DMS53 (cell line): ENCODE measurements at regions not wholly inside any gene's neighbourhood (a gene's known extent, or its start where the extent isn't known, plus 50 kb on each side); places are given as distances from the start of the nearest gene placed in this dataset.

ENCODE experiments used
- DNase-seq: peaks from one replicate; lab custom pipeline; 2025; lab: John Stamatoyannopoulos, UW

GRCh38 chr4:124529131-124529530 is 183.4 kb downstream of the ANKRD50 start:
- no peak for DNase-seq

DNA sequence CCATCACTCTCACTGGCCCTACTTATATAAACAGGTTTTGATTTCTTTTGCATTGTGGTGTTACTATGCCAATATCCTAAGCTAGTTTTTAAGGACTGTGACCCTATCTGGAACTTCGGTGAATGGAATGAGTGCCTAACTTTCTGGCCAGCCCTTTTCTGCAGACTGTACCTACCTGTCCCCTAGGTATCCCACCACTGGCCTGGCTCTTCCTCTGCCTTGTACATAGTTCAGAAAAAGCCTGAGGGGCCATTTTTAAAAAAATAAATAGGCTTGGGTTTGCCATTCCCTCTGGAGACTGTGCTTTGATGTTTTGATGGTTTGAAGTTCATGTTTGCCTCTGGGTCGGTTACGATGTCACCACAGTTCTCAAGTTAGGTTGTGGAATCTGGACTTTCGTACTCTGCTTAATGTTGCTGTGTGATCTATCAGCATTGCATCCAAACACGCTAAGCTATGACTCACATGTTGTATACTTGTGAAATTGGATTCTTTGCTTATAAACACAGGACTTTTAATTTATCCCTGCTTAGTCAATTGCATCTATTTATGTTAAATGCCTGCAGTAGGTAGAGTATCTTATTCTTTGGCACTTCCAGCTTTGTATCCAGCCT is 182.0 kb downstream of the ANKRD50 start:
- DNase-seq, result no peak

- no peak for DNase-seq
Observed at GRCh38 chr4:124534131-124534530, 178.4 kb downstream of the ANKRD50 start.

DNA sequence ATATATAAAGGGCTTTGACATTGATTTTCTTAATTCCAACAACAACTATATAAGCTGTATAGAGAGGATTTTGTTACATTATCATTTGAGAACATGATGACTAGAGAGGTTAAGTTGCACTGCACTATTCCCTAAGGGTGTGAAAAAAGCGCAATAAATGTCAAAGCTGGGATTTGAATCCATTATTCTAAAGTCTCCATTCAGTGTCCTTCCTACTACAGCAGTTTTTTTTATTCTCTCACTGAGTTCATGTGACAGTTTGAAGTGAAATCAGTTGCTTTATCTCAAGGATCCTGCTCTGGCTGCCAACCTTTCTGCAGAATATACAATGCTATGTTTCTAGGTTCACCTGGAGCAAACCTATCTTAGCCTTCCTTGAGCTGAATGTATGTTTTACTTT is 177.5 kb downstream of the ANKRD50 start:
- no peak for DNase-seq

GRCh38 chr4:124536946-124537345 is 175.6 kb downstream of the ANKRD50 start:
- DNase-seq, result no peak

DNA sequence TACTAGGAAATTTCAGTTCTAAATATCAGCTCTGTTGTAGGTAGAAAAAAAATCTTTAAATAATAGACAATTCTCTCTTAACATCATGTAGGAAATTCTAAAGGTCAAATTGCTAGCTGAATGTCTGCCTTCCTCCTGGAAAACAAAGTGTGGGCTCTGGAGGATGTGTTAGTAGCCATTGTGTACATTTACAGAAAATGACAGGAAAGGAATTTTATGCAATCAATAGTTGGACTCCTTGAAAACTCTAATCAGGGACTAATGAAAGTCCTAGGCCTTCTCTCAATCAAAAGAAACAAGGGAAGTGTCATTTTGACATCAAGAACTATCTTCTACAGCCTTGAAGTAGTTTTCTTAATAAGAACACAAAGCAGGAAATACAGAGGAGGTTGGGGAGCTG is 174.6 kb downstream of the ANKRD50 start:
- DNase-seq, result no peak

DNA sequence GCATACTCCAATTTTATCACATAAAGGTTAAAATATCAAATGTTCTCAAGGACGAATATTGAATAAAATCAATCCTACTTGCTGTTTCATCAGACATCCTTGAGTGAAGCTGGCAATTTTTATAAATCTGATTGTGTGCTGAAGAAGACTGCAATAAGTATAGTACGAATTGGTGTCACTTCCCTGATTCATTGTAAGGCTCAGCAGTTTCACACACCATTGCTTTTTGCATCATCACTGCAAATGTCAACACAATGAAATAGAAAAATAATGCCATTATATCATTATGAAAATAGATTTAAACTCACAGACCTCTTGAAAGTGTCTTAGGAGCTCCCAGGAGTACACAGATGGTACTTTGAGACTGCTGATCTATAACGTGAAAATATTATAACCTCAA is 172.5 kb downstream of the ANKRD50 start:
- no peak for DNase-seq

DNA sequence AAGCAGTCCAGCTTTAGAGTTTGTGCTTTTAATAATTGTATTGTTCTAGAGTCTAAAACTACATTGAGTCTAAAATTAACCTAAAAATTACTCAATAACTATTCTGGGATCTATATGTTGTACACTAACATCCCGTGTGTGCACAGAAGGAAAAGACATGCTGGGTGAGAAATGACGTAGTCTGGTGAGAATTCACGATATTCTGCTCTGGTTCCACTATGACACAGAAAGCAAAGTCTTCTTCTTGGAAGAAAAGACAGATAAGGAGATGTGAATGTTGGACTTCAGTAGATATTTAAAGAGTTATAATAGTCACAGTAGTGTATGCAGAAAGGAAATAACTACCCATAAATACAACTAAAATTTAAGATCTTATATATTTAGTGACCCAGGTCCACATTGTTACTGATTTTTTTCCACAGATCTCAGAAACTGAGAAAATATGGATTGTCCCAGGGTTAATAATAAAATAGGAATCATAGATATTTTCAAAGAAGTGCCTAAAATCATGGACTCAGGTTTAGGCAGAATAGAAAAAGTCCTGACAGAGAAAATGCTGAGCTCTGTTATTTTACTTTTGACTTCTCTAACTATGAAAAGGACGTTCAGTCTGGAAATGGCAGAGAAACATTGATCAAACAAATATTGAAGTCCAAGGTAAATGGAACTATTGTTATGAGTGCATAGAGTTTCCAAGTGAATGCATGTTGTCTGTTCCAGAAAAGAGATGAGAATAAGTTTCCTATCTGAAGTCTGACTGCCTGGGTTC is 170.7 kb downstream of the ANKRD50 start:
- DNase-seq, result no peak

- no peak for DNase-seq
Observed at GRCh38 chr4:124555959-124556358, 156.6 kb downstream of the ANKRD50 start.

DNA sequence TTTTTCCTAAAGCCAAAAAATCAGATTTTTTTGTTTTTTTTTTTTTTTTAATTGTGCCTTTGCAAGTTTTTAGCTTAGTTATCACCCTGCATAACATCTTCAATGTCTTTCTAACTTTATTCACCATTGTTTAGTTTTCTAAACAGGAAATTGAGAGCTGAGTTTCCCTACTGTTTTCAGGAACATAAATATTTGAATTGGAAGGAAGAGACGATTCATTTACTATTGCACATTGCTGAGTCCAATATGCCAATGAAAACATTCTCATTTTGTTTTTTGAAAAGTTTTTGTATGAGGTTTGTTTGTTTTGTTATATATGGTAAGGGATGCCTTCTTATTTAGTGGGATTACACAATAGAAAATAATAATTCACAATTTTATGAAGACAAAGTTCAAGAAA is 148.4 kb downstream of the ANKRD50 start:
- no peak for DNase-seq

DNA sequence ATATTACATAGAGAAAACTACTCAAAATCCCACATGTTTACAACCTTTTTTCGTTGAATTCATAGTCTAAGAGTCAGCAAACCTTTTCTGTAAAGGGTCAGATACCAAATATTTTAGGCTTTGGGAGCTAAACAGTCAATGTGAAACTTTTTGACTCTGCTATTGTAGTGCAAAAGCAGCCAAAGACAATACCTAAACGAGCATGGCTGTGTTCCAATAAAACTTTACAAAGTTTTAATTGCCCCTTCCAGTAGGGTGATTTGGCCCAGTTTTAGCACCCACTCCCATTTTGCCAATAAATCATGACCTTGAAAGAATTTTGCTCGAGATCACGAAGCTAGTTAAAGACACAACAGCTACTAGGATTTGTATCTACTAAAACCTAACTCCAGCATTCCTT is 147.2 kb downstream of the ANKRD50 start:
- no peak for DNase-seq

GRCh38 chr4:124566030-124566429 is 146.5 kb downstream of the ANKRD50 start:
- DNase-seq, result no peak

- DNase-seq, result peak; percentile 27
Observed at GRCh38 chr4:124573056-124573455, 139.5 kb downstream of the ANKRD50 start.

- no peak for DNase-seq
Observed at GRCh38 chr4:124579896-124580295, 132.6 kb downstream of the ANKRD50 start.

GRCh38 chr4:124583797-124584196 is 128.7 kb downstream of the ANKRD50 start:
- DNase-seq, result no peak

DNA sequence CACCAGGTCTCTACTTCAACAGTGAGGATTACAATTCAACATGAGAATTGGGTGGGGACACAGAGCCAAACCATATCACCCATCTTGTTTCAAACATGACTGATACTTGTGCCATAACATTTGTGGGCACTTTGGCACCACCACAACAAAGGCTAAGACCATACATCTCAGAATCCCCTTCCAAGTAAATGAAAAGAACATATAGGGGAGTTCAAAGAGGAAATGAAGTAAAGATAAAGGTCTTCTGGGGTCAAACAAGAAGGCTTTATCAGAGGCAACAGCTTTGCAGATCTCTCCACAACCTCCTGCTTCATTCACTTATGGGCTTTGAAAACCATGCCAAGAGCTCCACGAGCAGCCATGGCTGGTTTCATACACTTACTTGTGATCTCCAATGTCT is 122.7 kb downstream of the ANKRD50 start:
- no peak for DNase-seq

GRCh38 chr4:124590480-124590879 is 122.1 kb downstream of the ANKRD50 start:
- no peak for DNase-seq

- DNase-seq, result no peak
Observed at GRCh38 chr4:124591637-124592036, 120.9 kb downstream of the ANKRD50 start.

DNA sequence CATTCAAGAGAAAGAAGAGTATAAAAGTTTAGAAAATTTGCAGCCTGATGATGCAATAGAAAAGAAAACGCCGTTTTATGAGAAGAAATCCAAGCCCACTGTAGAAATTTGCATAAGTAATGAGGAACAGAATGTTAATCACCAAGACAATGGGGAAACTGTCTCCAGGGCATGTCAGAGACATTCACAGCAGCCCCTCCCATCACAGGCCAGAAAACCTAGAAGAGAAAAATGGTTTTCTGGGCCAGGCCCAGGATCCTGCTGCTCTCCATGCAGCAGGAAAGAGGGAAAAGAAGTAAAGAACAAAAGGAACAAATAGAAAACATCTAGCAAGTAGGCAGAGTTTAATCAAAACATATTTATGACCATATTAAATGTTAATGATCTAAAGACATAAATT is 119.0 kb downstream of the ANKRD50 start:
- no peak for DNase-seq

- DNase-seq, result no peak
Observed at GRCh38 chr4:124594945-124595344, 117.6 kb downstream of the ANKRD50 start.

GRCh38 chr4:124596816-124597215 is 115.7 kb downstream of the ANKRD50 start:
- DNase-seq, result no peak

DNA sequence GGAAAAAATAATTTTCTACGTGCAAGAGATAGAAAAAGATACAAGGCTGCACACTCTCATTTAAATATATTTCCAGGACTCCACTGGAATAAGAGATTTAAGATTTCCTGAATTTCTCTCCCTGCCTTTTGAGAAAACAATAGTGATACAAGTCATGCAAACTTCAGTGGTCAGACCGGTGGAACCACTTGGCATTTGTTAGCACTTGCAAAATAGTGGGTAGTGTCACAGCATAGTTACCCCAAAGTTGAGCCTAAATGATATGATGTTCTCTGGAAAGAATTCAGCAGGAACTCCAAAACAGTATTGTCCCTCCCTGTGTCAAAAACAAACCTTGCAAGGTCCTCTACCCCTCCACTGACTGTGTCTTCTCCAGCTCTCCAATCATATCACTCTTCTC is 102.3 kb downstream of the ANKRD50 start:
- DNase-seq, result peak; percentile 8
